SIG-M5 (cell line): ENCODE measurements at regions not wholly inside any gene's neighbourhood (a gene's known extent, or its start where the extent isn't known, plus 50 kb on each side); places are given as distances from the start of the nearest gene placed in this dataset.

Experiments used
- DNase-seq: peaks from one replicate; lab custom pipeline; 2025; lab: John Stamatoyannopoulos, UW

DNA sequence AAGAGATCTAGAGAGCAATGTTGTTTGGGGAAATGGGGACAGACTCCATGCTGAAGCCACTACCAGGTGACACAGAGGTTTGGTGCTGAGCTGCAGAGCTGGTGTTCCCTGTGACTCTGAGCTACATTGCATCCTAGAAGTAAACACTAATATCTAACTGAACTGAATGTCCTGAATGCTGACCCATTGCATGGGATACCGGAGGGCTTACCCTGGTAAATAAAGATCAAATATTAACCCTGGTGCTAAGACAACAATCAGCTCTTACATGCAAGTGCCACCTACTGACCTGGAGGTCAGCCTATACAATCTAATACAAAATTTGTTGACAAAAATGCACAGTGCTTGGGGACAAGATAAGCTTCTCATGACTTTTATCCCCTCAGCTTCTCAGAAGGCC is 851.3 kb upstream of the KCND2 start:
- DNase-seq = no peak

DNA sequence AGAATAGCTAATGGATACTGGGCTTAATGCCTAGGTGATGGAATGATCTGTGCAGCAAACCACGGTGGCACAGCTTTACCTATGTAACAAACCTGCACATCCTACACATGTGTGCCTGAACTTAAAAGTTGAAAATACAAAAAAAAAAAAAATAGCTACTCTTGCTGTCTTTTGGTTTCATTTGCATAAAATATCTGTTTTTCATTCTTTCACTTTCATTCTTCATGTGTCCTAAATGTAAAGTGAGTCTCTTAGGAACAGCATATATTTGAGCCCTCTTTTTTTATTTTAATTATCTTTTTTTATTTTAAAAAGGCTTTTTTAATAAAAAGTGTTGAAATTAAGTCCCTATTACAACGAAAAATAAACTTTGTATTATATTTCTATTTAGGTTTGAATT is 836.1 kb upstream of the KCND2 start:
- no peak for DNase-seq

DNA sequence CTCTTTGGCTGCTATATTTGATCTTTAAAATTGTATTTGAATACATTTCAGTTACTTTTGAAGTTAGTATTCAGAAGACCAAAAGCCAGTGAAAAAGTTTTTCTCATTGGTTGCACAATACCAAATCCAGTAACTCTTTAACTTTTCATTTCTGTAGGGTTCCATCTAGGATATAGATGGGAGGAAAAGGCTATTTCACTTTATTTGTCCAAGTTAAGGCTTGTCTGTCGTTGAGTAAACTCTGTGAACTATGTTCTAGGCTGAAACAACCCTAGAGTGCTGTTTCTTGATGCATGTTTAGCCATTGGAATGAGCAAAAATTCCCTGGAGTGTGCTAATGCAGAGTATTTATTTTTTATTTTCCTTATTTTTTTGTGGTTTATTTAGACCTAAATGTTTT is 834.7 kb upstream of the KCND2 start:
- no peak for DNase-seq

DNA sequence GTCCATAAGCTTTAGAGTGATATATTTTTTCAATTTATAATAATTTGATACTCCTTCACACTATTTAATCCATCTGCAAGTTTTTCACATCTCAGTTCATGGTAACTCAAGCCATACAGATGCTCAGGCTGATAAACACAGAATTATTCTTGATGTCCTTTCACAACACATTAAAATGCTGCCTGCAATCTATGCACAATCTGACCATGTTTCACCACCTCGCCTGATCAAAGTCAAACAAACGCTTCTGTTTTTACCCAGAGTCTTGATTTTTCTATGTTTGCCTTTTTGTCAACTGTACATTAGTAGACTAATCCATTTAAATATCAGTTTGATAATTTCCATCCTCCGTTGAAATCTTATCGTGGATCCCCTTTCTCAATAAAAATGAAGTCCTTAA is 833.8 kb upstream of the KCND2 start:
- no peak for DNase-seq

DNA sequence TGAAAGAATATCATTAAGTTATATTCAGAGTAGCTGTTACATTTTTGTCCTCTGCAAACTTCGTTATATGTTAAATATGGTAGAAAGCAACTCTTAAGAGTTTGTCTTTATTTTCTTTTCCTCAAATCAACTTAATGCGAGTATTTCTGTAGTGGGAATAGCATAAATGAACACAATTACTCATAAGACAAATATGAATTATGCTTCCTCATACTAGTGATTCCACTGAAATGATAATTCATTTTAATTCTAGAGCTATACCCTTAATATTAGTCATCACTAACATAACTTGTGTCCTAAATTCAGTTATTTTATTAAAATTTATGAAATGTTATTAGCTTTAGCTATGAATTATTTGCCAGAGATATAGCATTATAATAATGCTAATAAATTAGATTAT is 820.6 kb upstream of the KCND2 start:
- DNase-seq = no peak

DNA sequence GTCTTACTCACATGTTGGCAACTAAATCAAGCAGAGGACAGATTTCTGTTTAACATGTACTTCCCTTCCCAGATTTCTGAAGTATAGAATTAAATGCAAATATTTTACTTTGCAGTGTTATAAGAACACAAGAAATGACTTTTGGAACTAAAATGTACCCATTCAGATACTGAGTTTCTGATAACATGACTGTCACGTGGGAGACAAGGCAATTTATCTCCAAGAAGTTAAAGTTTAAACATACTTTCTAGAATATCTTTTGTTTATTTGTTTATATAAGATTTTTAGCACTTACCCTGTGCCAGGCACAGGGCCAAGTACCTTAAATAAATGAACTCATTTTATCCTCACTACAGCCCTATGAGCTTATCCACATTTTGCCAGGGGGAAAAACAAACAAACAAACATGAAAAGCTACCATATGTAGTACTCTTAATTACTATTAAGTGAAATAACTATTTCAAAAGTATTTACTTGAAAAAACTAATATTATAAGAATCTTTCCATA is 807.1 kb upstream of the KCND2 start:
- no peak for DNase-seq

DNA sequence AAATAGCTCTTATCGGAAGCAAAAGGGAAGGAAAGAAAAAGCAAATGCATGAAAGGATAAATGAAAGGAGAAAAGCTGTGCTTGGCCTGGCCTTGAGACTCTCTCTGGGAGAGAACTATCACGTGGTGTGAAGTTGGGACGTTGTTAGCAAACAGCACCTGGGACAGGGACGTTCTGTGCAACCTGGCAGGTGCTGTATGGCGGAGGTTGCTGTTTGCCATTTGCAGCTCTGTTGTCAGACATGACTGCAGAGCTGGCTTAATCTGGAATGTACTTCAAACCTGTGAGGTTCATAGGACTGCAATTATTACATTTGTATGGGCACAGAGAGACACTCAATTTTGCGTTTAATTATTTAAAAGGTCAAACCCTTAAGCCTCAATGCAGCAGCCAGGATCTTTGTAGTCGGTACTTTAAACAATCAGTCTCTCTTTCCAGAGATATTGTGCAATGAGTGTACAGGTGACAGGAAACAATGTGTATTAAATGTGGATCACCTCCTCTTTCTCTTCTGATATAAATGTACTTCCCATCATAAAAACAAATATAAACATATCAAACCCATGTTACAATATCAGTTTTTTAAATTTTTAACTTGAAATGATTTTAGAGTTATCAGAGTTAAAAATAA is 800.5 kb upstream of the KCND2 start:
- DNase-seq = no peak

DNA sequence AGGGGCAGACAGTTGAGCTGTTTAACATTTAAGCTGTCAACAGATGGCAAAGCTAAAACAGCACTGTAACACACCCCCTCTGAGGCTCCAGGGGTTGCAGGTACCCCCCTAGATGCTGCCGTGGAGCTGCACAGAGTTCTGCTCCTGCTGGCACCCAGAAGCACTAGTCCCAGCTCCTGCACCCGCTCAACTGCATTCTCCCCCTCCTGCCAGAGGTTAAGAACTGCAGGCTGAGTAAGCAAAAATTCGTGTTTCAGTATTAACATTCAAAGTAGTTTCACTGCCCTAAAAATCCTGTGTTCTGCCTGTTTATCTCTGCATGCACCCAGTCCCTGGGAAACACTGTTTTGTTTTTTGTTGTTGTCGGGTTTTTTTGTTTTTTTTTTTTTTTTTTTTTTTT is 790.8 kb upstream of the KCND2 start:
- DNase-seq = peak; percentile 45

DNA sequence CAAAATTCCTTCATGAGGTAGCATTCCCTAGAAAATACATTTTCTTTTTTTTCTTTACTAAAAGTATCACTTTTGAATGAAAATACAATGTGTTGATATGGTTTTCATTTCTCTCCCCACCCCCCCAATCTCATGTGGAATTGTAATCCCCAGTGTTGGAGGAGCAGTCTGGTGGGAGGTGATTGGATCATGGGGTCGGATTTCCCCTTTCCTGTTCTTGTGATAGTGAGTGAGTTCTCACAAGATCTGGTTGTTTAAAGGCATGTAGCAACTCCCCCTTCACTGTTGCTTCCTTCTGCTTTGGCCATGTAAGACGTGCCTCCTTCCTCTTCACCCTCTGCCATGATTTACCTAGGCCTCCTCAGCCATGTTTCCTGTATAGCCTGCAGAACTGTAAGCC is 790.3 kb upstream of the KCND2 start:
- DNase-seq = no peak

DNA sequence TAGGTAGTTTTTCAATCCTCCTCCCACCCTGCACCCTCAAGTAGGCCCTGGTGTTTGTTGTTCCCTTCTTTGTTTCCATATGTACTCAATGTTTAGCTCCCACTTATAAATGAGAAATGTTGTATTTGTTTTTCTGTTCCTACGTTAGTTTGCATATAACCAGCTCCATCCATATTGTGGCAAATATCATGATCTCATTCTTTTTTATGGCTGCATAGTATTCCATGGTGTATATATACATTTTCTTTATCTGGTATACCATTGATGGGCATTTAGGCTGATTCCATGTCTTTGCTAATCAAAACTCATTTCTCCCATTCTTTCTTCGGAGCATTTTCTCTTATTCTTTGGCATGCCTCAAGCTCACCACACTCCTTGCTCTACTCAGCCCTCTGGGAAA is 789.6 kb upstream of the KCND2 start:
- no peak for DNase-seq

DNA sequence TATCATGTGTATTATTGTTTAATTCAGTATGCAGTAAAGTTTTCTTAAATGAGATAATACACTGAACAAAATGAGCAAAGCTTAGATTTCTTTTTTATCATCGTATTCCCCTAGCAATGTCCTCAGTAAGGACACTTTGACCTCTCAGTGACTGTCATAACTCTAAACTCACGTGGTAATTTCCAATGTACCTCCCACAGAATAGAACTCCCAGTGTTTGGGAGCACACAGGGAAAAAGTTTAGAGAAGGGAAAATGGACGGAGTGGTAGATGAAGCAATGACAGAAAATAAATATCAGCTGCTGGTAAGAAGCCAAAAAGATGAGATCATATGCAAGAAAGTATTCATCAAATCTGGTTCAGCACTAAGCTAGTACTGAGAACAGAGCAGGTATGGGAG is 758.6 kb upstream of the KCND2 start:
- DNase-seq = no peak

DNA sequence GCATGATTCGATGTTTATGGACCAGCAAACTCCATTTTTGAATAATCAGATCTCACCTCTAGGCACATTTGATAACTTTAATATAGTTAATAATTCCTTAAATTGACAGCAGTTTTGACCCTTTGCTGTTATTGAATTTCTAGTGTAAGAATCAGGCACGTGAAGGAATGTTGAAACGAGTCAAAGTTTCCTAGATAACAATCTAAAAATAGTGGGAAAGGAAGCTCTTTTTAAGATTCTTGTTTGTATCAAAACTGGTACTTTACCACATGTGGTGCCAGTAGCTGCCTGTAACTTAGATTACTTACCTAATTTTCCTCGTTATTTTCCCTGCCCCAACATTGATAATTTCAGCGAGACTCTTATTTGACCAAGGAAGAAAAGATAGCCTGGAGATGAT is 757.8 kb upstream of the KCND2 start:
- no peak for DNase-seq

DNA sequence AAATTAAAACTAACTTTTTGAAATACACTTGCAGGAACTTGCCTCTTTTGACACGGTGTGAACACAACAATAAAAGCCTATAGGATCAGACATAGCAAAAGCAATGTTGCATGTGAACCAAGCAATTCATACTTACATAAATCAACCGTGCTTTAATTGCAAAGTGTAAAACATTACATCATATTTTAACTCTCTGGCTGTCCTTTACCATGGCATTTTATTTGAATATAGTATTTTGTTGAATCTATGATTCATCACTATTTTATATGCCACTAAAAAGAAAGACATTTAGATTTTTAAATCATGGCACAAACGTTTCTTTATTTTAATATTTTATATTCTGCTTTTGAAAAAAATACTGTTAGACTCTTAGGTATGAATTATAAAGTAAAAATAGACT is 757.0 kb upstream of the KCND2 start:
- no peak for DNase-seq

DNA sequence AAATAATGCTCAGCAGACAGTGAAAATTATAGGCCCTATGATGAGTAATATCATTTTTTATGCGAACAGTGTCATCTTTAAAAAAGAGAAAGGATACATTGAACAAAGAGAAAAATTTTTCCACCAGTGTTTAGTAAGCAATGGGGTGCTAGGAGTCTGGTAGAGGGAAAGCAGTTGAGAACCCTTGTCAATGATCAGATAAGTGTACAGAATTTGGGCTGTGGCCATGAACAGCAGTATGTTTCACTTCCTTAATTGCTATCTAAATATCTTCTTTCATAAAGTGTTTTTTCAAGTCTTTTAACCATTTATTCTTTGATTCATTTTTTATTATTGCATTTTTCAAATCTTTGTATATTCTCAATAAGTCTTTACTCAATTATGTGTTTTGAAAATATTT is 750.7 kb upstream of the KCND2 start:
- DNase-seq = no peak

DNA sequence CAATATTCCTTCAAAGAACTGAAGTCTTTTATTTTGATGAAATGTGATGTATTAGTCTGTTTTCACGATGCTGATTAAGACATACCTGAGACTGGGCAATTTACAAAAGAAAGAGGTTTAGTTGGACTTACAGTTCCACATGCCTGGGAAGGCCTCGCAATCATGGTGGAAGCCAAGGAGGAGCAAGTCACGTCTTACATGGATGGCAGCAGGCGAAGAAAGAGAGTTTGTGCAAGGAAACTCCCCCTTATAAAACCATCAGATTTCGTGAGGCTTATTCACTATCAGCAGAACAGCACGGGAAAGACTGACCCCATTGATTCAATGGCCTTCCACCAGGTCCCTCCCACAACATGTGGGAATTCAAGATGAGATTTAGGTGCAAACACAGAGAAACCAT is 750.3 kb upstream of the KCND2 start:
- no peak for DNase-seq

DNA sequence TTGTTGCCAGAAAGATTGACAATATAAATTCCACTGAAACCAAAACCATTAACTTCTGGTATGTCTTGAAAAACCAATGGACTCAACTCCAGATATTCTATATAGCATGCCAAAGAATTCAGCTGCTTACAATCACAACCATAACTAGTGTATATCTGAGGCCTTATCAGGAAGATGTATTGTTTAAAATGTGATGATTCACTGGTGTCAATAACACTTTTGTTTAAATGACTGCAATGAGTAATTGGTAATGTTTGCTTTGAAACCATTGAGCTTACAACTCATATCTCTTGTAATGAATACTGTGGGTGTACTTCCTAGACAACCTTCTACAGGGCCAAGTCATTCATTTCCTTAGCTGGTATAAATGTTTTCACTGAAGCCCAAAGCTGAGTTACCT is 727.9 kb upstream of the KCND2 start:
- DNase-seq = no peak

DNA sequence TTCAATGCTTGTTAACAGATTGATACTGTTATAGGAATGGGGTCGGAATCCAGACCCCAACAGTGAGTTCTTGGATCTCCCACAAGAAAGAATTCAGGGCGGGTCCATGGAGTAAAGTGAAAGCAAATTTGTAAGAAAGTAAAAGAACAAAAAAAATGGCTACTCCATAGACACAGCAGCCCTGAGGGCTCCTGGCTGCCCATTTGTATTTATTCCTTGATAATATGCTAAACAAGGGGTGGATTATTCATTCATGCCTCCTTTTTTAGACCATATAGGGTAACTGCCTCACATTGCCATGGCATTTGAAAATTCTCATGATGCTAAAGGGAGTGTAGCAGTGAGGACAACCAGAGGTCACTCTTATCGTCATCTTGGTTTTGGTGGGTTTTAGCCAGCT is 717.2 kb upstream of the KCND2 start:
- DNase-seq = no peak

DNA sequence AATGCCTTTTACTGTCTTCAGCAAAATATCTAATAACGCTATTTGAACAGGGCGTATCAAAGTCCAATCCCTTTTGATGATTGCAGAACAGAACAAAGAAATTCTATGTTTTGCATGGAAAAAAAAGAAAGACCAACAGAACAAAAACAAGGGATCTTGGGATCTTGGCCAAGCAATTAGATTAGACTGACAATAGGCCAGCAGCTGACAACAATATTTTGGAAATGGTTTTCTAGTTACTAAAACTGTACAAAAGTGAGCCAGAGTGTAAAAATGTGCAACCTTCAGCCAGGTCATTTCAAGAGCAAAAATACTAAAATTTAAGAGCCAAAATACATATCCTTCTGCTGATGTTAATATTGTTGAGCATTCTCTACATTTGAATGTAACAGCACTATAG is 716.5 kb upstream of the KCND2 start:
- no peak for DNase-seq

DNA sequence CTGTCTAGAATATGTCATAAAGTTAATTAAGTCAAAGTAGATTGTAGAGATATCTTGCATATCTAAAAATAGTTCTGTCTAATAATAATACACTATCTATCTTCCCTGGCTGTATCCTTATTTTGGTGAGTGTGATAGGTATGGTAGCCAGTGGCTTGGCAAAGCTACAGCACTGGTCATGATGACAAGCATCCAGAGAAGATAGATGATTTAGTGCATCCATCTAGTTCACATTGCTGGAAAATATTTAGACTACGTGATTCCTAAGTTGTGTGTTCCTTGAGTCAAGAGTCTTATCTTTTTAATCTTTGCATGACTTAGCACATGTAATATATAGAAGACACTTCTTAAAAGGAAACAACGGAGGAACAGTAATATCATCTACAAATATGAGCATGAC is 711.2 kb upstream of the KCND2 start:
- no peak for DNase-seq

DNA sequence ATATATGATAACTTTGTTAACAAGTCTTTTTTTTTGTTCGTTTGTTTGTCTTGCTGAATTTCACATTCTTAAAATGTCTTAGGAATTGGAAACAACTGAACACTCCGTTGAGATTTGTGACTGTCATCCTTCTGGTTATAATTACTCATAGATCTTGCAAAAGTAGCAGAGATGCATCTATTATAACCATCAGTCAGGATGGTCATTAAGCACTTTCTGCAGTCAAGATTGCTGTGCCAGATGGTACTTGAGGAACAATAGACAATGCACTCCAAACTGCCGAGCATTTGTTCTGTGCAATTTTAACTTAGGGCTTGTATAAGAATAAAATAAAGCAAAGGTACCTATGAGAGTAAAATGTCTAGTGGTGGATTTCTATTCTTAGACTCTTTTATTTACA is 710.1 kb upstream of the KCND2 start:
- no peak for DNase-seq

DNA sequence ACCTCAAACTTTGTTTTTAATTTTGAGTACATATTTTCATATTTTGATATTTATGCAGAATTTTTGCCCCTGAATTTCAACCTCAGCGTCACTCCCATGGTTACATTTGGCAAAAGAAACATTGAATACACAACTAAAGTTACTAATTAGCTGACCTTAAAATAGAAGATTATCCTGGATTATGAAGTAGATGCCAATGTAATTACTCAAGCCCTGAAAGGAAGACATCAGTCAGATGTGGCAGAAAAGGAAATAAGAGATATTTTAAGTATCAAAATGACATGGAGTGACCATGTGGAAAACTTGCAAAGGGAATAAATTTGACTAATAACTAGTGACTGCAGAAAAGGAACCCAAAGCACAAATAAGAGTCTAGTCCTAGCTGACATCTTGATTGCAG is 701.3 kb upstream of the KCND2 start:
- DNase-seq = no peak

DNA sequence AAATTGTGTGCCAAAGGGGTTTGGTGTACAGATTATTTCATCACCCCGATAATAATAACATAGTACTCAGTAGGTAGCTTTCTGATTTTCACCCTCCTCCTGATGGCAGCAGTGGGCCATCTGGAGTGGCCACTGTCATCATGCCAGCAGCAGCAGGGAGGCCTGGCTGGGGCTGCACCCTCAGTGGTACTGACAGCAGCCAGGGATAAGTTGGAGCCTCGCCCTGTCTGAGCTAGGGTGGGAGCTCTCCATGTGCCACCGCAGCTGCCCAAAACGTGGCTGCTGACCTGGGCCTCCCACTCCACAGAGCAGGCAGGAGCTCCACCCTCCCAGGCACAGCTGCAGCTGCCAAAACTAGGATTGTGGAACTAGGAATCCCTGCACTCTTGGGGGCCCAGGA is 700.8 kb upstream of the KCND2 start:
- DNase-seq = no peak

DNA sequence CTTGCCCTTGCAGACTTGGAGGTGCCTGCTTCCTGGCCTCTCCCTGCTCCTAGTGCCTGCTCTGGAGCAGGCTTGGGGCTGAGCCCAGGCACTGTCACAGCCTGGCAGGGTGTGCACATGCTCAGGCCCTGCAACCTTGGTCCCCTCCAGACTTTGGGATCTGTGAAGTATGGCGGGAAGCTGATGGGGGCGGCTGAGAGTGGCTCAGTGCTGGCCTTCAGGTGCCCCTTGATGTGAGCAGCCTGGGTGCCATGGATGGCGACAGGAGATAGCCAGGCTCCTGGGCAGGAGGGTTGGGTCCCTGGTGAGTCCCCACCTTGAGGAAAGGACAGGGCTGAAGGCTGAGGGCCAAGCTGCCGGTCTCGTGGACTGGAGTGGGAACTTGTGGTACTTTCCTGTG is 700.4 kb upstream of the KCND2 start:
- no peak for DNase-seq

DNA sequence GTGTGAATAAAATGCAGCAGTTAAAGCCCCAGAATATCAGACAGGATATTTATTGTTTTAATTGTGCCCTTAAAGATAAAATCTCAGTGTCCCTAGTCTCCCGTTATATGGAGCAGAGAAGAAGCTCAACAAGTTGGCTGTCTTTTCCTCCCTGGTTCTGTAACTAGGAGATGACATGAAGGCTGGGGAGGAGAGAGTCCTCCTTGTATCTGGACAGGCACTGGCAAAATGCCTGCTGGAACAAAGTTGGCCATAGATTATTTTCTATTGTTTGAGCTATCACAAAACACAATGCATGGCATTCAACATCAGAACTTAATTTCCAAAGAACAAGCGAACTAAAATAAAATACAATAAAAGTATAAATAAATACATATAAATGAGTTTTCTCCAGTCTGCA is 694.9 kb upstream of the KCND2 start:
- DNase-seq = no peak

DNA sequence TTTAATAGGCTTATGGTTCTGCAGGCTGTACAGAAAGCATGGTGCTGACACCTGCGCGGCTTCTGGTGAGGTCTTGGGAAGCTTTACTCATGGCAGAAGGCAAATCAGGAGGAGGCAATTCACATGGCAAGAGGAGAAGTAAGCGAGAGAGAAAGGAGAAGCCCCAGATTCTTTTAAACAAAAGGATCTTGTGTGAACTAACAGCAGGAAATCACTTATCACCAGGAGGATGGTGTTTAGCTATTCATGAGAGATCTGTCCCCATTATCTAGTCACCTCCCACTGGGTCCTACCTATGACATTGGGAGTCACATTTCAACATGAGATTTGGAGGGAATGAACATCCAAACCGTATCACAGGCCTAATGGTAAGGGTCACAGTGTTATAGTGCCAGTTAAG is 678.0 kb upstream of the KCND2 start:
- DNase-seq = no peak
